Naive B cell (primary cell): ENCODE measurements at regions not wholly inside any gene's neighbourhood (a gene's known extent, or its start where the extent isn't known, plus 50 kb on each side); places are given as distances from the start of the nearest gene placed in this dataset.
"Not testable (repeated sequence)": the region's sequence is repeated elsewhere in the genome, so short reads cannot be mapped to it uniquely, and the experiment has no call there.

ENCODE experiments used
- ATAC-seq, 2 donors: fragments of 150-1000 bp; cut with Tn5 transposase; 2 replicates each; pipeline ENCODE4 v1.10.0; 2021; ENCODE audit warnings: low read depth in 2 of 2, mild to moderate bottlenecking in 2 of 2, moderate library complexity in 2 of 2
- DNase-seq: peaks from one replicate; pipeline ENCODE4 v3.0.0; 2022
- H3K27ac Mint-ChIP-seq, 6 donors: one replicate each; pipeline ENCODE4 v1.8.0; 2020 to 2022; ENCODE audit warnings: mild to moderate bottlenecking in 6 of 6, mixed read lengths in 6 of 6, moderate library complexity in 5 of 6, inconsistent platforms in 2 of 6
- H3K27me3 Mint-ChIP-seq, 3 donors: one replicate each; pipeline ENCODE4 v1.8.0; 2021 to 2022; ENCODE audit warnings: mixed read lengths in 3 of 3, mild to moderate bottlenecking in 1 of 3
- H3K36me3 Mint-ChIP-seq, 2 donors: one replicate each; pipeline ENCODE4 v1.8.0; 2020 to 2022; ENCODE audit warnings: mixed read lengths in 2 of 2, inconsistent platforms in 1 of 2, mild to moderate bottlenecking in 1 of 2
- H3K4me1 Mint-ChIP-seq, 3 donors: one replicate each; pipeline ENCODE4 v1.8.0; 2020 to 2022; ENCODE audit warnings: mixed read lengths in 3 of 3, inconsistent platforms in 1 of 3, mild to moderate bottlenecking in 1 of 3, moderate library complexity in 1 of 3
- H3K4me3 Mint-ChIP-seq, 8 donors: one replicate each; pipeline ENCODE4 v1.8.0; 2020 to 2022; ENCODE audit warnings: mild to moderate bottlenecking in 8 of 8, mixed read lengths in 8 of 8, moderate library complexity in 8 of 8, inconsistent platforms in 2 of 8
- H3K9me3 Mint-ChIP-seq, 7 donors: one replicate each; pipeline ENCODE4 v1.8.0; 2020 to 2022; ENCODE audit warnings: mixed read lengths in 7 of 7, mild to moderate bottlenecking in 5 of 7, inconsistent platforms in 2 of 7, moderate library complexity in 1 of 7

- H3K4me1 Mint-ChIP-seq: no peaks in the 10 kb centered on the region
- H3K4me3 Mint-ChIP-seq: no peak overlapping the region
- no peak for DNase-seq
- no peak for ATAC-seq
- H3K36me3 Mint-ChIP-seq: no peaks in the 10 kb centered on the region
- peaks cover 0 to 10% (median 0%) of the 10 kb centered on the region in 3 donors for H3K27me3 Mint-ChIP-seq
- H3K27ac Mint-ChIP-seq: no peak overlapping the region
- H3K9me3 Mint-ChIP-seq: peaks cover 0 to 3% (median 0%) of the 10 kb centered on the region in 7 donors
These were observed 283.9 kb downstream of the SDHAF3 start for GRCh38 chr7:97401398-97401797.

GRCh38 chr7:97405835-97406234, 288.3 kb downstream of the SDHAF3 start:
- no peaks in the 10 kb centered on the region for H3K4me1 Mint-ChIP-seq
- H3K36me3 Mint-ChIP-seq: no peaks in the 10 kb centered on the region
- no peaks in the 10 kb centered on the region for H3K9me3 Mint-ChIP-seq
- H3K4me3 Mint-ChIP-seq: no peak overlapping the region
- no peak overlapping the region for H3K27ac Mint-ChIP-seq
- peaks cover 0 to 7% (median 0%) of the 10 kb centered on the region in 3 donors for H3K27me3 Mint-ChIP-seq
- no peak for ATAC-seq
- DNase-seq: no peak

- no peak overlapping the region for H3K27ac Mint-ChIP-seq
These were observed 289.6 kb downstream of the SDHAF3 start for GRCh38 chr7:97407106-97407505.

GRCh38 chr7:97409346-97409745, 291.8 kb downstream of the SDHAF3 start:
- H3K27ac Mint-ChIP-seq: no peak overlapping the region
- no peaks in the 10 kb centered on the region for H3K4me1 Mint-ChIP-seq
- H3K4me3 Mint-ChIP-seq: no peak overlapping the region
- peaks cover 0 to 6% (median 0%) of the 10 kb centered on the region in 3 donors for H3K27me3 Mint-ChIP-seq
- DNase-seq (no peak), ATAC-seq (no peak)
- no peaks in the 10 kb centered on the region for H3K36me3 Mint-ChIP-seq
- H3K9me3 Mint-ChIP-seq: peaks cover 0 to 3% (median 0%) of the 10 kb centered on the region in 7 donors

More at GRCh38 chr7:97407106-97407505, 289.6 kb downstream of the SDHAF3 start:
- no peak for ATAC-seq
- Mint-ChIP-seq H3K36me3 (no peaks in the 10 kb centered on the region), H3K4me1 (no peaks in the 10 kb centered on the region), H3K27me3 (peaks cover 0 to 7% (median 0%) of the 10 kb centered on the region in 3 donors), H3K4me3 (no peak overlapping the region), H3K9me3 (no peaks in the 10 kb centered on the region)
- no peak for DNase-seq

GRCh38 chr7:97418312-97418711, 300.8 kb downstream of the SDHAF3 start:
- no peak overlapping the region for H3K27ac Mint-ChIP-seq

DNA sequence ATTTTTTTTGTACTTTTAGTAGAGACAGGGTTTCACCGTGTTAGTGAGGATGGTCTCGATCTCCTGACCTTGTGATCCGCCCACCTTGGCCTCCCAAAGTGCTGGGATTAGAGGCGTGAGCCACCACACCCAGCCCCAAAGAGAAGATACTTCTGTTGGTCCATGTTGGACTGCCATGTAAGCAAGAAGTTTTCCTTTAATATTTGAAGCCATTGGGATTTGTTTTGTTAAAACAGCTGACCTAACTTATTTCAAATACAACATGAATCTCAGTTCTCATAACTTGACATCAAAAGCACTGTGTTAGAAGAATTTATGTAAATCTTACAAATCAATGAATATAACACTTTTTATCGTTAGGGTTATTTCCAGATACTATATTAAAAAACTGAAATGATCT, 302.4 kb downstream of the SDHAF3 start:
- Mint-ChIP-seq H3K27me3 (peaks cover 0 to 3% (median 0%) of the 10 kb centered on the region in 3 donors), H3K9me3 (peaks cover 0 to 5% (median 2%) of the 10 kb centered on the region in 7 donors), H3K4me1 (no peaks in the 10 kb centered on the region), H3K4me3 (no peak overlapping the region), H3K27ac (peak overlapping the region in 1 of 6 donors; percentile 23), H3K36me3 (no peaks in the 10 kb centered on the region)
- no peak for ATAC-seq
- no peak for DNase-seq

More at GRCh38 chr7:97418312-97418711, 300.8 kb downstream of the SDHAF3 start:
- no peaks in the 10 kb centered on the region for H3K36me3 Mint-ChIP-seq
- peaks cover 0 to 3% (median 0%) of the 10 kb centered on the region in 3 donors for H3K27me3 Mint-ChIP-seq
- ATAC-seq (no peak), DNase-seq (no peak)
- H3K4me3 Mint-ChIP-seq: no peak overlapping the region
- H3K9me3 Mint-ChIP-seq: peaks cover 0 to 6% (median 2%) of the 10 kb centered on the region in 7 donors
- H3K4me1 Mint-ChIP-seq: no peaks in the 10 kb centered on the region

GRCh38 chr7:97421307-97421930, 303.9 kb downstream of the SDHAF3 start:
- H3K4me1 Mint-ChIP-seq: no peaks in the 10 kb centered on the region
- ATAC-seq (no peak), DNase-seq (no peak)
- no peaks in the 10 kb centered on the region for H3K36me3 Mint-ChIP-seq
- H3K4me3 Mint-ChIP-seq: no peak overlapping the region
- no peak overlapping the region for H3K27ac Mint-ChIP-seq
- H3K9me3 Mint-ChIP-seq: peaks cover 0 to 5% (median 2%) of the 10 kb centered on the region in 7 donors
- peaks cover 0 to 3% (median 0%) of the 10 kb centered on the region in 3 donors for H3K27me3 Mint-ChIP-seq

DNA sequence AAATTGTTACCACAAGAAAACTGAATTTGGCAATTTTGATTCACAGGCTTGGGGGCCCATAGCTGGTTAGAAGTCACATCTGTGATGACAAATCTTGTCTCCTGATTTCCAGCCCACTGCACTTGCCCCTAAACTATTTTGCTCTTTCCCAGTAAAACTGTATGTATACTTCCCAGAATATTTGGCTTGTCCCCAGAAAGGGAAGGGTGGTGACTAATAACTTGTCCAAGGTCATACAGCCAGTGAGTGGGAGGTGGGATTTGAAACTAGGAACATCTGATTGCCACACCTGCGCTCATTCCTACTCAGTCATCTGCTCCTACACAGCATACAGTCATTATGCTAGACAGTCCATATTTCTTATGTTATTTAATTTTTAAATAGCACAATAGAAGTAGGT, 304.5 kb downstream of the SDHAF3 start:
- Mint-ChIP-seq H3K4me1 (no peaks in the 10 kb centered on the region), H3K9me3 (peaks cover 0 to 5% (median 2%) of the 10 kb centered on the region in 7 donors), H3K4me3 (no peak overlapping the region), H3K27ac (no peak overlapping the region), H3K36me3 (no peaks in the 10 kb centered on the region), H3K27me3 (peaks cover 0 to 3% (median 0%) of the 10 kb centered on the region in 3 donors)
- ATAC-seq: no peak
- DNase-seq: no peak

- Mint-ChIP-seq H3K4me3 (no peak overlapping the region), H3K4me1 (no peaks in the 10 kb centered on the region), H3K9me3 (peaks cover 0 to 11% (median 6%) of the 10 kb centered on the region in 7 donors), H3K27me3 (no peaks in the 10 kb centered on the region), H3K27ac (no peak overlapping the region), H3K36me3 (peaks cover 0 to 4% of the 10 kb centered on the region in 2 donors)
- ATAC-seq: no peak
- DNase-seq: no peak
These were observed 301.9 kb upstream of the TAC1 start for GRCh38 chr7:97430006-97430405.

DNA sequence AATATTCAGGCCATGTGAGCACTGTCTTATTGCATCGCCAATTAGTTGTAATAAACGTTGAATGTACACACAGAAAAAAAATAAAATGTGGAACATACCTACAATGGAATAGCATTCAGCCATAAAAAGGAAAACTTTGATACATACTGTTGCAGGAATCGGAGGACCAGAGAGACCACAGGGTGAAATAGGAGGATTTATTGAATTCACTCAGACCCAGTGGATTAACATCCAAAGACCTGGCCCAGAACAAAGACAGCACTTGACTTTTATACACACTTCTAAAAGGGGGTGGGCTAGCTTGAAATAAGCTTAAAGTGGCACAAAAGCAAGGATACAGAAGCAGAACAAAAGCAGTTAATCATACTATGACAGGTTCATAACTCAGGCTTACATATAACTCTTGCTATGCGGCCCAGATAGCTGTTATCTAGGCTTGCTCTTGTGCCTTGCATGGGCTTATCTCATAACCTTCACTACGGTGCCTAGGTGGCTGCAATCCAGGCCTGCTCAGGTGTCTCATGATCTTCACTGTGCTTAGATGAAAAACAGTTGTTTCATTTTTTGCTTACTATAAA, 292.2 kb upstream of the TAC1 start:
- Mint-ChIP-seq H3K4me1 (no peaks in the 10 kb centered on the region), H3K27me3 (no peaks in the 10 kb centered on the region), H3K27ac (no peak overlapping the region), H3K9me3 (peaks cover 7 to 59% (median 33%) of the 10 kb centered on the region in 7 donors), H3K36me3 (peaks cover 0 to 4% of the 10 kb centered on the region in 2 donors), H3K4me3 (peak overlapping the region in 1 of 8 donors; percentile 64)
- DNase-seq (no peak), ATAC-seq (no peak)

- peaks cover 11 to 36% (median 19%) of the 10 kb centered on the region in 7 donors for H3K9me3 Mint-ChIP-seq
- ATAC-seq: no peak
These were observed 285.5 kb upstream of the TAC1 start for GRCh38 chr7:97446361-97446760.

DNA sequence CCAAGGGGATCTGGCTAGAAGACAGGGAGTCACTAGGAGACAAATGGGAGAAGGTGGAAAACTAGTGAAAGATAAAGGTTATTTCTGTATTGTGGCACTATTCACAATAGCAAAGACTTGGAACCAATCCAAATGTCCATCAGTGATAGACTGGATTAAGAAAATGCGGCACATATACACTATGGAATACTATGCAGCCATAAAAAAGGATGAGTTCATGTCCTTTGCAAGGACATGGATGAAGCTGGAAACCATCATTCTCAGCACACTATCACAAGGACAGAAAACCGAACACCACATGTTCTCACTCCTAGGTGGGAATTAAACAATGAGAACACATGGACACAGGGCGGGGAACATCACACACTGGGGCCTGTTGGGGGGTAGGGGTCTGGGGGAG, 282.4 kb upstream of the TAC1 start:
- DNase-seq, H3K4me3 Mint-ChIP-seq, H3K36me3 Mint-ChIP-seq, H3K4me1 Mint-ChIP-seq, H3K27me3 Mint-ChIP-seq, ATAC-seq, H3K27ac Mint-ChIP-seq: not testable (repeated sequence)
- peaks cover 9 to 28% (median 13%) of the 10 kb centered on the region in 7 donors for H3K9me3 Mint-ChIP-seq

More at GRCh38 chr7:97446361-97446760, 285.5 kb upstream of the TAC1 start:
- no peak for DNase-seq
- Mint-ChIP-seq H3K27me3 (no peaks in the 10 kb centered on the region), H3K27ac (no peak overlapping the region), H3K4me3 (no peak overlapping the region), H3K4me1 (no peaks in the 10 kb centered on the region), H3K36me3 (no peaks in the 10 kb centered on the region)

DNA sequence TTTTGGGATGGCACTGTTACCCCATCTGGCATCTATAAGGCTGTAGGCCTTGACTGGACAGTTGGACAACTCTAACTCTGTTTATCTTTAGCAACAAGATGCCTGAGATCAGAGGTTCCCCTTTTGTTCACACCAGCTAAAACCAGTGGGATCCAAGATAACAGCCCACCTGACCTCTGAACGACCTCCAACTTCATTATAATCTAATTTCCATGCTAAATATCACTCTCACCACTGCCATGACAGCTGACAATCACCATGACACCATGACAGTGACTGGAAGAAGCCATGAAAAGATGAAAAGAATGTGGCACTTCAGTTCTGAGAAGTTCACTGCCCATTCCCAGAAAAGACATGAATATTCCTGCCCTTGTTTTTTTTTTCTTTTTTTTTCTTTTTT, 281.4 kb upstream of the TAC1 start:
- H3K4me1 Mint-ChIP-seq: no peaks in the 10 kb centered on the region
- peaks cover 9 to 28% (median 13%) of the 10 kb centered on the region in 7 donors for H3K9me3 Mint-ChIP-seq
- H3K36me3 Mint-ChIP-seq: no peaks in the 10 kb centered on the region
- no peak overlapping the region for H3K4me3 Mint-ChIP-seq
- H3K27ac Mint-ChIP-seq: no peak overlapping the region
- DNase-seq: no peak
- no peaks in the 10 kb centered on the region for H3K27me3 Mint-ChIP-seq
- no peak for ATAC-seq

- peaks cover 0 to 4% (median 0%) of the 10 kb centered on the region in 3 donors for H3K27me3 Mint-ChIP-seq
- DNase-seq: no peak
- H3K36me3 Mint-ChIP-seq: no peaks in the 10 kb centered on the region
- peaks cover 1 to 17% (median 11%) of the 10 kb centered on the region in 7 donors for H3K9me3 Mint-ChIP-seq
- H3K27ac Mint-ChIP-seq: no peak overlapping the region
- ATAC-seq: no peak
- H3K4me3 Mint-ChIP-seq: no peak overlapping the region
- no peaks in the 10 kb centered on the region for H3K4me1 Mint-ChIP-seq
These were observed 277.2 kb upstream of the TAC1 start for GRCh38 chr7:97454636-97455035.
